IPS-15b (cell line): ENCODE measurements at regions not wholly inside any gene's neighbourhood (a gene's known extent, or its start where the extent isn't known, plus 50 kb on each side); places are given as distances from the start of the nearest gene placed in this dataset.
"Not testable (repeated sequence)": the region's sequence is repeated elsewhere in the genome, so short reads cannot be mapped to it uniquely, and the experiment has no call there.

Experiments used
- H3K27me3 ChIP-seq: one replicate; pipeline ENCODE4 v1.6.1; 2013; ENCODE audit warnings: low read length; ENCODE audit not compliant: control insufficient read depth, insufficient read depth
- H3K36me3 ChIP-seq: one replicate; pipeline ENCODE4 v1.6.1; 2013; ENCODE audit warnings: low read length; ENCODE audit not compliant: control insufficient read depth, insufficient read depth
- H3K4me1 ChIP-seq: one replicate; pipeline ENCODE4 v1.6.1; 2013; ENCODE audit warnings: mild to moderate bottlenecking, low read length; ENCODE audit not compliant: control insufficient read depth, insufficient read depth
- H3K4me3 ChIP-seq: one replicate; pipeline ENCODE4 v1.5.1; 2013; ENCODE audit warnings: low read depth, low read length
- H3K9ac ChIP-seq: one replicate; pipeline ENCODE4 v1.6.1; 2013; ENCODE audit warnings: low read depth, mild to moderate bottlenecking, low read length
- H3K9me3 ChIP-seq: one replicate; pipeline ENCODE4 v1.6.1; 2013; ENCODE audit warnings: mild to moderate bottlenecking, low read length; ENCODE audit not compliant: control insufficient read depth, insufficient read depth

DNA sequence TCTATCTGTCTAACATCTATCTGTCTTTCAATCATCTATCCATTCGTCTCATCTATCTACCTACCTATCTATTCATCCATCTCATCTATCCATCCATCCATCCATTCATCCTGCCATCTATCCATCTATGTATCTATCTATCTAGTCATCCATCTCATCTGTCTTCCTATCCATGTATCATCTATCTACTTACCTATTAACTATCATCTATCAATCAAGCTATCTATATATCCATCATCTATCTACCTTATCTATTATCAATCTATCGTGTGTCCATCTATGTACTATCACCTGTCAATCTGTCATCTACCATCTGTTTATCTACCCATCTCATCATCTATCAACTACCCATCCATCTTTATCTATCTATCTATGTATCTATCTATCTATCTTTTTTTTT lies 217.7 kb downstream of the CRLF2 start:
- peaks cover 4% of the 10 kb centered on the region for H3K4me1 ChIP-seq
- H3K27me3 ChIP-seq: peaks cover 3% of the 10 kb centered on the region
- no peak overlapping the region for H3K4me3 ChIP-seq
- no peak overlapping the region for H3K9ac ChIP-seq
- H3K9me3 ChIP-seq: no peaks in the 10 kb centered on the region
- H3K36me3 ChIP-seq: no peaks in the 10 kb centered on the region

- peaks cover 3% of the 10 kb centered on the region for H3K27me3 ChIP-seq
- no peaks in the 10 kb centered on the region for H3K9me3 ChIP-seq
- H3K9ac ChIP-seq: no peak overlapping the region
- no peaks in the 10 kb centered on the region for H3K36me3 ChIP-seq
- H3K4me1 ChIP-seq: peaks cover 4% of the 10 kb centered on the region
- H3K4me3 ChIP-seq: no peak overlapping the region
Measured at GRCh38 chrX:989959-990510, 222.4 kb downstream of the CRLF2 start.

GRCh38 chrX:988530-988929 lies 223.9 kb downstream of the CRLF2 start:
- not testable (repeated sequence) for H3K9me3 ChIP-seq, H3K27me3 ChIP-seq, H3K4me1 ChIP-seq, H3K36me3 ChIP-seq, H3K4me3 ChIP-seq, H3K9ac ChIP-seq

DNA sequence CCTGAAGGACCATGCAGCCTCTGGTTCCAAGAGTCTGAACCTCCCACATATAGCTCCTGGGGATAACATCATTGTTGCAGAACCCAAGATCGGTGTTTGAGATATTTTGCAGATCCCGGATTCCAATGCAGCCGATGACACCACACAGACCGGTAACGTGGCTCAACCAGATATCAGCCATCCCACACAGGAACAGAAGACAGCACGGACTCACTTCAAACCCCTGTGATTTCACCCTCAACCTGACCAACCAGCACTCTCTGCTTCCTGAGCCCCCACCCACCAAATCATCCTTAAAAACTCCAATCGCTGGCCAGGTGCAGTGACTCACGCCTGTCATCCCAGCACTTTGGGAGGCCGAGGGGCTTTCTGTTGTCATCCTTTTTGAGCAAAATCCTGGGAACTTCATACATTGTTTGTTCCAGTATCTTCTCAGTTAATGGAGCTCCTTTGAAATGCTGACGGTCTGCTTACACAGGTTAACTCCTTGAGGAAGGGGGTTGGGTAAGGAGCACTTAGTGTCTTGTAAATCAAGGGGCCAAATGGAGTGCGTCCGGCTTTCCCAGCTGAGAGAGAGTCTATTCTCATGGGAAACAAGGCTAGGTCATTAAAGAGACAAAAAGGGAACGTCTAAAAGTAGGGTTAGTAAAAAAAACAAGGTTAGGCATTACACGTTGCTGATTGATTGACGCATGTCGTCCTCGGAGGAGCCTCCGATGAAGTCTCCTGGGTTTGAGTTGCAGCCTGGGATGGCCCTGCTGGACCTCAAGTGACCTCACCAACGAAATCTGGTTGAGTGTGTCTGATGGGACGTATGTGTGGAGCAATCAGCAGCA lies 230.4 kb downstream of the CRLF2 start:
- Histone ChIP-seq H3K36me3 (no peaks in the 10 kb centered on the region), H3K4me3 (peak overlapping the region; percentile 56), H3K27me3 (no peaks in the 10 kb centered on the region), H3K4me1 (peaks cover 14% of the 10 kb centered on the region), H3K9ac (no peak overlapping the region), H3K9me3 (peaks cover 4% of the 10 kb centered on the region)

GRCh38 chrX:980587-981235 lies 231.7 kb downstream of the CRLF2 start:
- H3K27me3 ChIP-seq: no peaks in the 10 kb centered on the region
- no peak overlapping the region for H3K9ac ChIP-seq
- peaks cover 4% of the 10 kb centered on the region for H3K9me3 ChIP-seq
- no peaks in the 10 kb centered on the region for H3K36me3 ChIP-seq
- peak overlapping the region; percentile 56 for H3K4me3 ChIP-seq
- peaks cover 14% of the 10 kb centered on the region for H3K4me1 ChIP-seq

DNA sequence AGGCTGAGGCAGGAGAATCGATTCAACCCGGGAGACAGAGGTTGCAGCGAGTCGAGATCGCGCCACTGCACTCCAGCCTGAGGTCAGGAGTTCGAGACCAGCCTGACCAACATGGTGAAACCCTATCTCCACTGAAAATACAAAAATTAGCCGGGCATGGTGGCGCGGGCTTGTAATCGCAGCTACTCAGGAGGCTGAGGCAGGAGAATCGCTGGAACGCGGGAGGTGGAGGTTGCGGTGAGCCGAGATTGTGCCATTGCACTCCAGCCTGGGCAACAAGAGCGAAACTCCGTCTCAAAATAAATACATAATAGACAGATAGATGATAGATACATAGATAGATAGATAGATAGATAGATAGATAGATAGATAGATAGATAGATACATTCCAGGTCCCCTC lies 233.3 kb downstream of the CRLF2 start:
- not testable (repeated sequence) for H3K9me3 ChIP-seq, H3K9ac ChIP-seq, H3K27me3 ChIP-seq, H3K4me3 ChIP-seq, H3K36me3 ChIP-seq
- H3K4me1 ChIP-seq: peaks cover 14% of the 10 kb centered on the region

- Histone ChIP-seq H3K36me3 (no peaks in the 10 kb centered on the region), H3K4me1 (no peaks in the 10 kb centered on the region), H3K4me3 (no peak overlapping the region), H3K9me3 (no peaks in the 10 kb centered on the region), H3K9ac (no peak overlapping the region), H3K27me3 (no peaks in the 10 kb centered on the region)
Measured at GRCh38 chrX:973010-973632, 239.3 kb downstream of the CRLF2 start.

DNA sequence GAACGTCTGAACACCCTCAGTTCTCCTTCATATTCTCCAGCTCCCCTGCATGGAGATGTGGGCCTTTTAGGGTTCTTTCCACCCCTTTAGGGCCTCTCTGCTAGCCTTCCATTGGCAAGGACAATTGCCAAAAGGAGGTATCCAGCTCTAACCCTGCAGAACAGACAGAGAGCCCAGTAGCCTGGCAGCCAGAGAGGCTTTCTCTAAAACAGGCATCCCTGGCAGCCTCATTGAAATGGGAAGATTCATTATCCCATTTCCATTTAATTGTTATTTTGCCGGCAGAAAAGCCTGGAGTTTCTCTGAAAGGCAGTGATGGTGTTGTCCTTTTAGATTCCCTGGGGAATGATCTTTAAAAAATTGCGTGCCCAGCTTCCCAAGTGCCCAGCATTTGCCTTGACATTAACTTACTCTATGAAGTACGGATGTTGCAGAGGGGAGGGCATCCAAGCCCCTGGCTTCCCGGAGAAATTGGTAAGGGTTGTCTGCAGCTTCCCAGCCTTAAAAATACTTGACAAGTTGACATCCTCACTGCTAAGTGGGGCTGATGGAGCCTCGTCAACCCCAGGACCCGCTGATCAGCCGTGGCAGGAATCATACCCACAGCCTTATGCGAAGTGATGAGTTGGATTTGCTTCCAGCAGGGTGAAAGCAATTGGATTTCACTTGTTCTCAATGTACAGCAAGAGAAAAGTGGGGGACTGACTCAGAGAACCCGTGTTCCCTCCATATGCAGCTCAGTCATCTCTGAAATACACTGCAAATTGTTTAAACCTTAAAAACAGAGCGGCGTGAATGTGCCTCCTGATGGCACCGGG lies 244.1 kb downstream of the CRLF2 start:
- H3K27me3 ChIP-seq: no peaks in the 10 kb centered on the region
- H3K36me3 ChIP-seq: no peaks in the 10 kb centered on the region
- no peaks in the 10 kb centered on the region for H3K4me1 ChIP-seq
- no peaks in the 10 kb centered on the region for H3K9me3 ChIP-seq
- H3K4me3 ChIP-seq: no peak overlapping the region
- no peak overlapping the region for H3K9ac ChIP-seq

- no peaks in the 10 kb centered on the region for H3K9me3 ChIP-seq
- H3K4me1 ChIP-seq: no peaks in the 10 kb centered on the region
- H3K27me3 ChIP-seq: no peaks in the 10 kb centered on the region
- no peak overlapping the region for H3K9ac ChIP-seq
- H3K4me3 ChIP-seq: no peak overlapping the region
- H3K36me3 ChIP-seq: no peaks in the 10 kb centered on the region
Measured at GRCh38 chrX:966396-967070, 245.9 kb downstream of the CRLF2 start.

DNA sequence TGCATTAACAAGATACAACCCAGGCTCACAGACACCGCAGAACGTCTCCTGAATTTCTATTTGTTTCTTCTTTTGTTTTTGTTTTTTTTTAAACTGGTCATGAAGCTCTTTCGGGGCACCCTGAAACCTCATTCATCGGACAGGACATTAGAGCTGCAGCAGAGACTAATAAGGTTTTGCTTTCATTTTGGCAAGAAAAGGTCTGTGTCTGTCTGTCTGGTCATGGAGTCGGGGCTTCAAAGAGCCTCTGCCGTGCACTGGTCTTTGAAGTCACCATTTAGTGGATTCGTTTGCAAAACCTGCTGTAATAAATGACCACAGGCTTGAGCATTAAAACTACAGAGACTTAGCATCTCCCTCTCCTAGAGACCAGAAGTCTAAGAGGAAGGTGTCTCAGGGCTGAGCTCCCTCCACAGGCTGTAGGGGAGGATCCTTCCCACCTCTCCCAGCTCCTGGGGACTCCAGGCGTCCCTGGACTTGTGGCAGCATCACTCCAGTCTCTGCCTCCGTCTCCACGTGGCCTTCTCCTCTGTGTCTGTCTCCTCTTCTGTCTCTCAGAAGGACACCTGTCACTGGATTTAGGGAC lies 247.5 kb downstream of the CRLF2 start:
- H3K9ac ChIP-seq: no peak overlapping the region
- no peaks in the 10 kb centered on the region for H3K9me3 ChIP-seq
- peaks cover 3% of the 10 kb centered on the region for H3K4me1 ChIP-seq
- H3K36me3 ChIP-seq: no peaks in the 10 kb centered on the region
- no peak overlapping the region for H3K4me3 ChIP-seq
- no peaks in the 10 kb centered on the region for H3K27me3 ChIP-seq
